ENCODE measurements at regions not wholly inside any gene's neighbourhood (a gene's known extent, or its start where the extent isn't known, plus 50 kb on each side); places are given as distances from the start of the nearest gene placed in this dataset.

DNA sequence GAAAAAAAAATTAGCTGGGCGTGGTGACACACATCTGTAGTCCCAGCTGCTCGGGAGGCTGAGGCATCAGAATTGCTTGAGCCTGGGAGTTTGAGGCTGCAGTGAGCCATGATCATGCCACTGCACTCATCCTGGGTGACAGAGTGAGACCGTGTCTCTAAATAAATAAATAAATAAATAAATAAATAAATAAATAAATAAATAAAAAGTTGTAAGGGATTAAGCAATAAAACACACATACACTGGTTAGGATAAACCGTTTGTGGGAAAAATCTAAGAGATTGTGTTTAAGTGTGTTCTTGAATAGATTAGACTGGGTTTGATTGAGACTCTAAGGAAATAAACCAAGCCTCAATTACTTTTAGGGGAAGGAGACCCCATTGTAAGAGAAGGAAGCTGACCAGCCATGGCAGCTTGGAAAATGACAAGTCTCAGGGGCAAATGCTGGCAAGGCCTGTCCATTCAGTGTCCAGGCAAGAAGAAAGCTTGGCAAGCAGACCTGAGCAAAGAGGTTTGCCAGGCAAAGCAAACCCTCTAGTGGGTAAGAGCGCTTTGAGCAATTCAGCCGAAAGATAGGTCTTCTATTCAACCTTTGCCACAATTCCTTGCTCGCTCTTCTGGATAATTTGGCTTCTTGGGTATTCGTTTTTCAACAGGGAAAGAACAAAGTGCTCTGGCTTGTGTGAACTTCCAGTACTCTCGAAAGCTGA, 106.9 kb upstream of the SERBP1 start:
- H3K9ac ChIP-seq (ENCODE audit: insufficient read depth, low read length), result no peak overlapping the region
- H3K27ac ChIP-seq (ENCODE audit: insufficient read depth, low read length), result no peak overlapping the region
- no peak overlapping the region for H2AFZ ChIP-seq (ENCODE audit: low read length)
- H3K9me3 ChIP-seq (ENCODE audit: control insufficient read depth, insufficient read depth, low read depth, low read length), result no peaks in the 10 kb centered on the region
- no peaks in the 10 kb centered on the region for H3K36me3 ChIP-seq (ENCODE audit: control insufficient read depth, insufficient read depth, low read length)
- no peaks in the 10 kb centered on the region for H4K20me1 ChIP-seq (ENCODE audit: control insufficient read depth, extremely low read depth, insufficient read depth, low read length)
- DNase-seq (ENCODE audit: low read depth in 2 of 2), result peak in 1 of 2 donors; percentile 9
- H3K4me3 ChIP-seq (replicated peaks in 1 of 4; ENCODE audit: control extremely low read depth in 1 of 4, insufficient read depth in 1 of 4, low read depth in 3 of 4, low read length in 4 of 4), result no peak overlapping the region
- TF ChIP-seq, protein P1, sequence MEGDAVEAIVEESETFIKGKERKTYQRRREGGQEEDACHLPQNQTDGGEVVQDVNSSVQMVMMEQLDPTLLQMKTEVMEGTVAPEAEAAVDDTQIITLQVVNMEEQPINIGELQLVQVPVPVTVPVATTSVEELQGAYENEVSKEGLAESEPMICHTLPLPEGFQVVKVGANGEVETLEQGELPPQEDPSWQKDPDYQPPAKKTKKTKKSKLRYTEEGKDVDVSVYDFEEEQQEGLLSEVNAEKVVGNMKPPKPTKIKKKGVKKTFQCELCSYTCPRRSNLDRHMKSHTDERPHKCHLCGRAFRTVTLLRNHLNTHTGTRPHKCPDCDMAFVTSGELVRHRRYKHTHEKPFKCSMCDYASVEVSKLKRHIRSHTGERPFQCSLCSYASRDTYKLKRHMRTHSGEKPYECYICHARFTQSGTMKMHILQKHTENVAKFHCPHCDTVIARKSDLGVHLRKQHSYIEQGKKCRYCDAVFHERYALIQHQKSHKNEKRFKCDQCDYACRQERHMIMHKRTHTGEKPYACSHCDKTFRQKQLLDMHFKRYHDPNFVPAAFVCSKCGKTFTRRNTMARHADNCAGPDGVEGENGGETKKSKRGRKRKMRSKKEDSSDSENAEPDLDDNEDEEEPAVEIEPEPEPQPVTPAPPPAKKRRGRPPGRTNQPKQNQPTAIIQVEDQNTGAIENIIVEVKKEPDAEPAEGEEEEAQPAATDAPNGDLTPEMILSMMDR (conservative IDR thresholded peaks at IDR 0.05 in 1 of 2, IDR thresholded peaks at IDR 0.05 in 1 of 2; ENCODE audit: low read depth in 1 of 2, low read length in 2 of 2), result no peak
- no peak for TF ChIP-seq EZH2 (IDR thresholded peaks at IDR 0.05; ENCODE audit: low read length, missing control alignments)
- peaks cover 5% of the 10 kb centered on the region for H3K4me1 ChIP-seq (ENCODE audit: control insufficient read depth, extremely low read depth, insufficient read depth, low read length)
- no peaks in the 10 kb centered on the region for H3K27me3 ChIP-seq (ENCODE audit: control insufficient read depth, insufficient read depth, low read length)
- H3K79me2 ChIP-seq (ENCODE audit: control insufficient read depth, insufficient read depth, low read length), result no peaks in the 10 kb centered on the region
- H3K4me2 ChIP-seq (ENCODE audit: extremely low read depth, insufficient read depth, low read length), result no peak overlapping the region

DNA sequence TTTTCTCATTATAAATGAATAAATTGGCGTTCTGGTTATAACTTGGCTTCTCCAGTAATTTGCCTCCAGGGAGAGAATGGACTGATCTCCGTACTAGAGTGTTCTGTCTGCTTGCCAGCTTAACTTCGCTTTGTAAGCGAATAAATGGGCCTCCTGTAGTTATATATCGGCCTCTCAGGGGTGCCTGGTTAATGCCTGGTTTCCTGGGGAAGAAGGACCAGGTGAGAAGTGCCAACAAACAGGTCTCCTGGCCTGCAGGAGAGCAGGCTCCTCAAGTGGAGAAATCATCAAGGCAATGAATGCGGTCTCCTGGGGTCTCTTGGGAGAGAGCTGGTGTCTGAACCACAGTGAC, 107.4 kb upstream of the SERBP1 start:
- no peak for TF ChIP-seq EZH2 (IDR thresholded peaks at IDR 0.05; ENCODE audit: low read length, missing control alignments)
- TF ChIP-seq, protein P1 (conservative IDR thresholded peaks at IDR 0.05 in 1 of 2, IDR thresholded peaks at IDR 0.05 in 1 of 2; ENCODE audit: low read depth in 1 of 2, low read length in 2 of 2), result no peak
- H2AFZ ChIP-seq (ENCODE audit: low read length), result no peak overlapping the region
- no peak overlapping the region for H3K9ac ChIP-seq (ENCODE audit: insufficient read depth, low read length)

DNA sequence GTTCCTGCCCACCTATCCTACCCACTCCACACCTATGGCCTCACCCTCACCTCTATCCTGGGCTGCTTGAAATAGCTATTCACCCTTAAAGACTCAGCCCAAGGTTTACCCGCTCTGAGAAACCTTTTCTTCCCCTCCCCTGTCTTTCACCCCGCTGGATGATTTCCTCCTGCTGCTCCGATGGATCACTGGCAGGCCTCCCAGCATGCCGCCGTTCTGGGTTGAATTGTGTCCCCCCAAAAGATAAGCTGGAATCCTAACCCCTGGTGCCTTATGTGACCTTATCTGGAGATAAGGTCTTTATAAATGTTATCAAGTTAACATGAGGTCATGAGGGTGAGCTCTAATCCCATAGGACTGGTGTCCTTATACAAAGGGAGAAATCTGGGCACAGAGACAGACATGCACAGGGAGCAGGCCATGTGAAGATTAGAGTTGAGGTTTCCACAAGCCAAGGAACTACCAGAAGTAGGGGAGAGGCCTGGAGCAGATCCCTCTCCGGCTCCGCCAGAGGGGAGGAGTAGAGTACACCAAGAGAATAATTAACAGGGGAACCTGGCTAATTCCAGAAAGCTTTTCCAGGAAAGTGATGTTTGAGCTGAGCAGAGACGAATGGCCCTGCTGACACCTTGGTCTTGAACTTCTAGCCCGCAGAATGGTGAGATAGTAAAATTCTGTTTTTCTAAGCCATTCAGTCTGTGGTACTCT, 110.0 kb upstream of the SERBP1 start:
- Histone ChIP-seq H2AFZ (ENCODE audit: low read length) (no peak overlapping the region), H3K9ac (ENCODE audit: insufficient read depth, low read length) (no peak overlapping the region), H3K9me3 (ENCODE audit: control insufficient read depth, insufficient read depth, low read depth, low read length) (no peaks in the 10 kb centered on the region), H4K20me1 (ENCODE audit: control insufficient read depth, extremely low read depth, insufficient read depth, low read length) (no peaks in the 10 kb centered on the region), H3K4me1 (ENCODE audit: control insufficient read depth, extremely low read depth, insufficient read depth, low read length) (no peaks in the 10 kb centered on the region), H3K27me3 (ENCODE audit: control insufficient read depth, insufficient read depth, low read length) (no peaks in the 10 kb centered on the region), H3K36me3 (ENCODE audit: control insufficient read depth, insufficient read depth, low read length) (no peaks in the 10 kb centered on the region), H3K27ac (ENCODE audit: insufficient read depth, low read length) (no peak overlapping the region), H3K4me2 (ENCODE audit: extremely low read depth, insufficient read depth, low read length) (no peak overlapping the region), H3K4me3 (replicated peaks in 1 of 4; ENCODE audit: control extremely low read depth in 1 of 4, insufficient read depth in 1 of 4, low read depth in 3 of 4, low read length in 4 of 4) (no peak overlapping the region), H3K79me2 (ENCODE audit: control insufficient read depth, insufficient read depth, low read length) (no peaks in the 10 kb centered on the region)
- no peak for DNase-seq (ENCODE audit: low read depth in 2 of 2)
- no peak for TF ChIP-seq EZH2 (IDR thresholded peaks at IDR 0.05; ENCODE audit: low read length, missing control alignments)
- TF ChIP-seq, protein P1 (conservative IDR thresholded peaks at IDR 0.05 in 1 of 2, IDR thresholded peaks at IDR 0.05 in 1 of 2; ENCODE audit: low read depth in 1 of 2, low read length in 2 of 2), result no peak

More for the DNA sequence above, 107.4 kb upstream of the SERBP1 start:
- Histone ChIP-seq H3K27ac (ENCODE audit: insufficient read depth, low read length) (no peak overlapping the region), H3K4me1 (ENCODE audit: control insufficient read depth, extremely low read depth, insufficient read depth, low read length) (peaks cover 5% of the 10 kb centered on the region), H3K4me2 (ENCODE audit: extremely low read depth, insufficient read depth, low read length) (no peak overlapping the region), H3K36me3 (ENCODE audit: control insufficient read depth, insufficient read depth, low read length) (no peaks in the 10 kb centered on the region), H4K20me1 (ENCODE audit: control insufficient read depth, extremely low read depth, insufficient read depth, low read length) (no peaks in the 10 kb centered on the region), H3K79me2 (ENCODE audit: control insufficient read depth, insufficient read depth, low read length) (no peaks in the 10 kb centered on the region), H3K9me3 (ENCODE audit: control insufficient read depth, insufficient read depth, low read depth, low read length) (no peaks in the 10 kb centered on the region), H3K27me3 (ENCODE audit: control insufficient read depth, insufficient read depth, low read length) (no peaks in the 10 kb centered on the region), H3K4me3 (replicated peaks in 1 of 4; ENCODE audit: control extremely low read depth in 1 of 4, insufficient read depth in 1 of 4, low read depth in 3 of 4, low read length in 4 of 4) (no peak overlapping the region)
- DNase-seq (ENCODE audit: low read depth in 2 of 2), result no peak

Measured in fibroblast of lung (primary cell).